ENCODE measurements at regions not wholly inside any gene's neighbourhood (a gene's known extent, or its start where the extent isn't known, plus 50 kb on each side); places are given as distances from the start of the nearest gene placed in this dataset.

DNA sequence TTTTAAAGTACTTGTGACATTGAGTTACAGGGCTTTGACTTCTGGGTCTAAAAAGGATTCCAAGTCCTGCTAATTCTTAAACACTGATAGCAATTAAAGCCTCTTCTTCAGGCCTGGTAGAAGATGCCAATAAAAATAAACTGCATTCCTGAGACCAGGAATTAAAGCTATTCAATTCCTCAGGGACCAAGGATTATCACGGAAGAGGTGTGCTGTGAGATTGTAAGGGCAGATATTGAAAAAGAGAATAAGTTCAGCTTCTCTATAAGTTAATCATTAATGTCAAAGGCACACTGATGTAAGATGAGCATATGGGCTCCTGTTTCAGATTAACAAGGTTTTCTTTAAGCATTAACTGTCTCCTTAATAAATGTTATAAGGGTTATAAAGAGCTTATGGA lies 611.3 kb downstream of the SI start (continued):
- TF ChIP-seq ZBTB40 (IDR thresholded peaks at IDR 0.05) (no peak), ZBTB40 (CRISPR knock-in tag; IDR thresholded peaks at IDR 0.05) (no peak)

DNA sequence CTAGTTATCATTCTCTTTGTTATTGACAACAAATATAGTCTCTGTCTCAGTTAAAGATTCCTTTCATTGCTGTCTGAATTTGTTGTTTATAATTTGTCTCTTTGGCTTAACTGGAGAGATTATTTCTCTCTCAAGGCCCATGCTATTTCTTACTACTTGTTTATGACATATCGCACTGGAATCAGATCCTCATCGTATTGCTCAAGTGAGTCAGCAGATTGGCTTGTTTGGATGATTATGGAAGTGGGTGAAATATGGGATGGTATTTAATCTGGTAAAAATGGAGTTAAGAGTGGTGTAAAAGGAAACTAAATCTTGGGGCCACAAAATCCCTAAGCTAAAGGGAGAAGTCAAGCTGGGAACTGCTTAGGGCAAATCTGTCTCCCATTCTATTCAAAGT lies 613.1 kb downstream of the SI start:
- POLR2A ChIA-PET = no interaction called here
- 23% methylated on average over 2 of the region's 2 CpGs for WGBS (ENCODE audit: insufficient coverage, low coverage, missing lambda C conversion rate)
- H3K9ac ChIP-seq (ENCODE audit: insufficient read depth in 1 of 2, low read depth in 2 of 2, low read length in 2 of 2) = no peak overlapping the region
- no peaks in the 10 kb centered on the region for H3K4me1 ChIP-seq (replicated peaks in 1 of 2; ENCODE audit: control insufficient read depth in 2 of 2, insufficient read depth in 2 of 2, low read length in 2 of 2)
- in situ Hi-C loops (cut with MboI) (no loop called here), intact Hi-C loops (cut with micrococcal nuclease) (no loop called here)
- no peak overlapping the region for H3K27ac ChIP-seq (ENCODE audit: extremely low read depth, low read depth, low read length)
- H3K36me3 ChIP-seq (ENCODE audit: control insufficient read depth, insufficient read depth, low read length) = no peaks in the 10 kb centered on the region
- BruUV-seq (replicated peaks) = no TSS peak
- H4K20me1 ChIP-seq (replicated peaks; ENCODE audit: control insufficient read depth, insufficient read depth, low read length) = no peaks in the 10 kb centered on the region
- DNase-seq (ENCODE audit: extremely low read depth in 1 of 4, low spot score in 3 of 4) = no peak
- ATAC-seq = no peak
- no peaks in the 10 kb centered on the region for H3K27me3 ChIP-seq (ENCODE audit: control insufficient read depth in 2 of 2, insufficient read depth in 2 of 2, low read length in 2 of 2)
- CTCF ChIA-PET (ENCODE audit: low intra/inter-chr PET ratio) = no interaction called here
- FAIRE-seq = no peak
- H3K4me3 ChIP-seq = no peak overlapping the region
- H3K9me3 ChIP-seq (replicated peaks; ENCODE audit: control insufficient read depth, insufficient read depth, low read depth, low read length) = no peaks in the 10 kb centered on the region; the same call in 1 of the 2 replicates
- H2AFZ ChIP-seq (ENCODE audit: low read depth, low read length) = no peak overlapping the region
- H3K4me2 ChIP-seq (ENCODE audit: insufficient read depth, low read length) = no peak overlapping the region
- TF ChIP-seq EZH2 (IDR thresholded peaks at IDR 0.05; ENCODE audit: borderline replicate concordance, low read depth, low read length) = no peak
- no peak for TF ChIP-seq GABPA (tag; conservative IDR thresholded peaks at IDR 0.05; ENCODE audit: low read depth)
- TF ChIP-seq ZNF507 (tag; conservative IDR thresholded peaks at IDR 0.05) = no peak
- TF ChIP-seq SMAD1 (IDR thresholded peaks at IDR 0.05; ENCODE audit: low read depth, low read length, partially characterized antibody) = no peak
- no peaks in the 10 kb centered on the region for H3K79me2 ChIP-seq (ENCODE audit: control insufficient read depth, insufficient read depth, low read length)
- no peaks in the 10 kb centered on the region for H3K9me1 ChIP-seq (ENCODE audit: control insufficient read depth, insufficient read depth, low read length)
